Adrenal gland (tissue), 9 donors: ENCODE measurements at regions not wholly inside any gene's neighbourhood (a gene's known extent, or its start where the extent isn't known, plus 50 kb on each side); places are given as distances from the start of the nearest gene placed in this dataset.

Experiments used
- DNase-seq, 7 donors: peaks; one replicate each; pipeline ENCODE4 v3.0.0-alpha.2; 2019 to 2020
- H3K27ac ChIP-seq, 5 donors: fragments of 200-600 bp; sonication (generic) in 4 of 5; 1 replicate in 3 of 5; 2 replicates in 2 of 5; pipeline versions ENCODE4 v1.5.1 to v1.8.0; 2016 to 2020; ENCODE audit warnings: mild to moderate bottlenecking in 1 of 5
- H3K27me3 ChIP-seq: fragments of 200-600 bp; 2 replicates; pipeline ENCODE4 v1.8.0; 2021
- H3K36me3 ChIP-seq, 2 donors: fragments of 200-600 bp; replicated peaks in 1 of 2; 1 replicate in 1 of 2; 2 replicates in 1 of 2; pipeline versions ENCODE4 v1.5.1 to v1.8.0; 2018 to 2022
- H3K4me1 ChIP-seq, 2 donors: fragments of 200-600 bp; replicated peaks in 1 of 2; 1 replicate in 1 of 2; 2 replicates in 1 of 2; pipeline versions ENCODE4 v1.5.1 to v1.8.0; 2018 to 2021
- H3K4me3 ChIP-seq, 4 donors: fragments of 200-600 bp; sonication (generic) in 3 of 4; one replicate each; pipeline ENCODE4 v1.5.1; 2016 to 2018
- H3K9me3 ChIP-seq, 3 donors: fragments of 200-600 bp; sonication (generic) in 1 of 3; replicated peaks in 1 of 3; 1 replicate in 2 of 3; 2 replicates in 1 of 3; pipeline versions ENCODE4 v1.5.1 to v1.8.0; 2016 to 2021
- CTCF ChIP-seq, 6 experiments: fragments of 450-650 bp in 4 of 6; fragments of 200-600 bp in 2 of 6; sonication (generic) in 1 of 6; IDR thresholded peaks; 1 replicate in 5 of 6; 2 replicates in 1 of 6; pipeline versions ENCODE4 v1.5.1 to v1.8.0; 2016 to 2021; ENCODE audit warnings: antibody characterized with exemption in 6 of 6, mild to moderate bottlenecking in 2 of 6, moderate library complexity in 1 of 6
- POLR2A ChIP-seq, 2 donors: fragments of 450-650 bp; IDR thresholded peaks; one replicate each; pipeline ENCODE4 v1.6.1; 2017; ENCODE audit warnings: antibody characterized with exemption in 2 of 2, mild to moderate bottlenecking in 2 of 2, moderate library complexity in 1 of 2
- WGBS, 4 donors: extraction: QIAGEN DNeasy Blood & Tissue Kit in 2 of 4; methylation state at CpG; one replicate each; pipeline versions ENCODE4 v1.1.5 to v1.1.7; 2013 to 2017; 5-methylcytosine and 5-hydroxymethylcytosine counted together
- intact Hi-C, 2 donors: fragments of 100-400 bp; cut with DNase I; formaldehyde crosslinking; loops; one replicate each; pipeline versions ENCODE4 v1.14.1 to v1.15.0; 2022 to 2023
- donor health status: healthy with polysubstance abuse.
- donor health status: Bipolar disorder and iron deficiency.
- donor health status: DM: yes; HTN: yes; CAD: no.
- donor health status: DM: no; HTN: no; CAD: no.
- donor health status: DM: no; HTN: no; CAD: no.

DNA sequence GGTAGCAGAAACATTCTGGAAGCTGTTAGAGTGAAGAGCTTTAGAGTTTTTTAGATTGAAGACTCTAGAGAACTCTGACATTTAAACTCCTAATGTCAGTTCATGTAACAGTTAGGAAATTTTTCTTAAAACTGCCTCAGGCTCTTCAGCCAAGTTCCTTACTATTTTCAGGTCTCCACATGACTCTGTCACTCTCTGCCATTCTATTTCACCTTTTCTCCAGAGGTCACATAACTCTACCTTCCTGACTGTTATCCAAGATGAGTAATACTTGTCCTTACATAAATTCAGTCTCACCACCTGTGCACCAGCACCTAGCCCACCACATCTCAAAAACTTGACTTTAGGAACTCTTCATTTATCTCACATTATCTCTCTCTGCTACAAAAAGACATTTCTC is 347.1 kb upstream of the CA10 start:
- no peaks in the 10 kb centered on the region for H3K4me1 ChIP-seq
- H3K9me3 ChIP-seq: no peaks in the 10 kb centered on the region
- H3K27ac ChIP-seq: no peak overlapping the region
- TF ChIP-seq POLR2A (IDR thresholded peaks at IDR 0.05) (no peak), CTCF (IDR thresholded peaks at IDR 0.05) (no peak)
- intact Hi-C loops: no loop called here
- H3K27me3 ChIP-seq: no peaks in the 10 kb centered on the region
- no peak for DNase-seq
- H3K36me3 ChIP-seq: no peaks in the 10 kb centered on the region
- H3K4me3 ChIP-seq: no peak overlapping the region

- H3K9me3 ChIP-seq: no peaks in the 10 kb centered on the region
- WGBS, 4 donors: 53 to 62% (median 59%) methylated on average over 1 of the region's 1 CpG
- intact Hi-C loops: no loop called here
- no peaks in the 10 kb centered on the region for H3K4me1 ChIP-seq
- DNase-seq: no peak
- TF ChIP-seq POLR2A (IDR thresholded peaks at IDR 0.05) (no peak), CTCF (IDR thresholded peaks at IDR 0.05) (no peak)
- H3K4me3 ChIP-seq: no peak overlapping the region
- no peaks in the 10 kb centered on the region for H3K27me3 ChIP-seq
- H3K36me3 ChIP-seq: no peaks in the 10 kb centered on the region
- no peak overlapping the region for H3K27ac ChIP-seq
These were observed 345.6 kb upstream of the CA10 start for GRCh38 chr17:52504081-52504480.

- no peaks in the 10 kb centered on the region for H3K9me3 ChIP-seq
- intact Hi-C loops: no loop called here
- no peak for DNase-seq
- H3K27me3 ChIP-seq: no peaks in the 10 kb centered on the region
- TF ChIP-seq POLR2A (IDR thresholded peaks at IDR 0.05) (no peak), CTCF (IDR thresholded peaks at IDR 0.05) (no peak)
- H3K4me1 ChIP-seq: no peaks in the 10 kb centered on the region
- H3K27ac ChIP-seq: no peak overlapping the region
- no peaks in the 10 kb centered on the region for H3K36me3 ChIP-seq
- no peak overlapping the region for H3K4me3 ChIP-seq
- 57 to 80% (median 73%) methylated on average over 1 to 5 of the region's 5 CpGs for WGBS, 4 donors
These were observed 337.1 kb upstream of the CA10 start for GRCh38 chr17:52495646-52496045.

- H3K9me3 ChIP-seq: no peaks in the 10 kb centered on the region
- TF ChIP-seq CTCF (IDR thresholded peaks at IDR 0.05) (no peak), POLR2A (IDR thresholded peaks at IDR 0.05) (no peak)
- no peaks in the 10 kb centered on the region for H3K27me3 ChIP-seq
- no peak overlapping the region for H3K4me3 ChIP-seq
- WGBS, 4 donors: 60 to 70% (median 68%) methylated on average over 3 of the region's 3 CpGs
- H3K4me1 ChIP-seq: no peaks in the 10 kb centered on the region
- intact Hi-C loops: no loop called here
- DNase-seq: no peak
- no peak overlapping the region for H3K27ac ChIP-seq
- H3K36me3 ChIP-seq: no peaks in the 10 kb centered on the region
These were observed 323.8 kb upstream of the CA10 start for GRCh38 chr17:52482271-52482670.
